Retinal pigment epithelial cell (primary cell): ENCODE measurements at regions not wholly inside any gene's neighbourhood (a gene's known extent, or its start where the extent isn't known, plus 50 kb on each side); places are given as distances from the start of the nearest gene placed in this dataset.
A peak's percentile ranks its signal among the peaks of the same experiment; 100 is the strongest.

ENCODE experiments used
- DNase-seq: peaks from one replicate; pipeline ENCODE4 v3.0.0-alpha.2; 2010; ENCODE audit warnings: low read depth
- H3K4me3 ChIP-seq: 2 replicates; pipeline ENCODE4 v1.5.1; 2011; ENCODE audit warnings: mild to moderate bottlenecking, low read length, control low read depth, moderate library complexity
- CTCF ChIP-seq: conservative IDR thresholded peaks from 2 replicates; pipeline ENCODE4 v1.5.1; 2011; ENCODE audit warnings: low read depth, low read length, control low read depth, inconsistent platforms

GRCh38 chr7:22569586-22570321 is 69.8 kb upstream of the STEAP1B start:
- TF ChIP-seq CTCF = no peak
- no peak for DNase-seq
- no peak overlapping the region for H3K4me3 ChIP-seq

- DNase-seq = no peak
- H3K4me3 ChIP-seq = no peak overlapping the region
- no peak for TF ChIP-seq CTCF
These were observed 66.6 kb upstream of the STEAP1B start for GRCh38 chr7:22566592-22566991.

GRCh38 chr7:22566176-22566575 is 66.2 kb upstream of the STEAP1B start:
- no peak for DNase-seq
- no peak overlapping the region for H3K4me3 ChIP-seq
- no peak for TF ChIP-seq CTCF

GRCh38 chr7:22565315-22565811 is 65.4 kb upstream of the STEAP1B start:
- no peak for TF ChIP-seq CTCF
- no peak for DNase-seq
- H3K4me3 ChIP-seq = no peak overlapping the region

GRCh38 chr7:22564511-22565045 is 64.6 kb upstream of the STEAP1B start:
- no peak for TF ChIP-seq CTCF
- no peak for DNase-seq
- H3K4me3 ChIP-seq = no peak overlapping the region

GRCh38 chr7:22563621-22564241 is 63.7 kb upstream of the STEAP1B start:
- no peak for TF ChIP-seq CTCF
- peak overlapping the region; percentile 32 for H3K4me3 ChIP-seq
- no peak for DNase-seq
